ENCODE measurements at regions not wholly inside any gene's neighbourhood (a gene's known extent, or its start where the extent isn't known, plus 50 kb on each side); places are given as distances from the start of the nearest gene placed in this dataset.

DNA sequence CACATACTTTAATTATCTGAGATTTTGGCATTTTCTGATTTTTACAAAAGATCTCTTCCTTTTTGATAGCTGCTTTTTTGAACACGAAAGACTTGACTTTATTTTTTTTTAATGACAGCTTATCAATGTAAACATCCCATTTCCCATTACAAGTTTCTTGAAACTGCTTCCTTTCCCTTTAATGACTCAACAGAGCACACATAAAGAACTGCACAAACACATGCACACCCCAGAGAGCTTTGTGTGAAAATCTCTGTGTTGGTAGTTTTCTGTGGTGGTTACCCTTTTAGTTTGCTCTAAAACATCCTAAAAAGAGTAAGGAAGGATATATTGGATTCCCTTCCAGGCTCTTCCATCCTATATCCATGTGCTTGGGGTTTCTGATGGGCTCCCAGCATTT is 125.1 kb upstream of the ZNF32 start:
- intact Hi-C loops (cut with micrococcal nuclease), result no loop called here
- no peak overlapping the region for H3K27ac Mint-ChIP-seq
- ATAC-seq (no peak), DNase-seq (no peak)
- H3K36me3 Mint-ChIP-seq, result no peaks in the 10 kb centered on the region
- H3K4me1 Mint-ChIP-seq, result peaks cover 5% of the 10 kb centered on the region in 2 donors
- no peaks in the 10 kb centered on the region for H3K27me3 ChIP-seq (ENCODE audit: control insufficient read depth, insufficient read depth, low read length)
- H3K27me3 Mint-ChIP-seq (ENCODE audit: low read depth in 2 of 2), result peaks cover 21 to 39% of the 10 kb centered on the region in 2 donors
- H3K4me3 Mint-ChIP-seq, result no peak overlapping the region
- peaks cover 0 to 3% of the 10 kb centered on the region in 2 donors for H3K9me3 Mint-ChIP-seq
- no peak overlapping the region for H3K4me3 ChIP-seq (ENCODE audit: low read length)
- H3K36me3 ChIP-seq (ENCODE audit: control insufficient read depth, insufficient read depth, low read length), result no peaks in the 10 kb centered on the region
- TF ChIP-seq, protein P1, sequence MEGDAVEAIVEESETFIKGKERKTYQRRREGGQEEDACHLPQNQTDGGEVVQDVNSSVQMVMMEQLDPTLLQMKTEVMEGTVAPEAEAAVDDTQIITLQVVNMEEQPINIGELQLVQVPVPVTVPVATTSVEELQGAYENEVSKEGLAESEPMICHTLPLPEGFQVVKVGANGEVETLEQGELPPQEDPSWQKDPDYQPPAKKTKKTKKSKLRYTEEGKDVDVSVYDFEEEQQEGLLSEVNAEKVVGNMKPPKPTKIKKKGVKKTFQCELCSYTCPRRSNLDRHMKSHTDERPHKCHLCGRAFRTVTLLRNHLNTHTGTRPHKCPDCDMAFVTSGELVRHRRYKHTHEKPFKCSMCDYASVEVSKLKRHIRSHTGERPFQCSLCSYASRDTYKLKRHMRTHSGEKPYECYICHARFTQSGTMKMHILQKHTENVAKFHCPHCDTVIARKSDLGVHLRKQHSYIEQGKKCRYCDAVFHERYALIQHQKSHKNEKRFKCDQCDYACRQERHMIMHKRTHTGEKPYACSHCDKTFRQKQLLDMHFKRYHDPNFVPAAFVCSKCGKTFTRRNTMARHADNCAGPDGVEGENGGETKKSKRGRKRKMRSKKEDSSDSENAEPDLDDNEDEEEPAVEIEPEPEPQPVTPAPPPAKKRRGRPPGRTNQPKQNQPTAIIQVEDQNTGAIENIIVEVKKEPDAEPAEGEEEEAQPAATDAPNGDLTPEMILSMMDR (IDR thresholded peaks at IDR 0.05), result no peak
- no peak overlapping the region for H3K27ac ChIP-seq (ENCODE audit: low read length)
- peaks cover 3% of the 10 kb centered on the region for H3K4me1 ChIP-seq (ENCODE audit: control insufficient read depth, insufficient read depth, low read length)
- H3K9me3 ChIP-seq (ENCODE audit: control insufficient read depth, insufficient read depth, low read length), result no peaks in the 10 kb centered on the region
- WGBS (ENCODE audit: insufficient coverage), result 67% methylated on average over 1 of the region's 1 CpG

DNA sequence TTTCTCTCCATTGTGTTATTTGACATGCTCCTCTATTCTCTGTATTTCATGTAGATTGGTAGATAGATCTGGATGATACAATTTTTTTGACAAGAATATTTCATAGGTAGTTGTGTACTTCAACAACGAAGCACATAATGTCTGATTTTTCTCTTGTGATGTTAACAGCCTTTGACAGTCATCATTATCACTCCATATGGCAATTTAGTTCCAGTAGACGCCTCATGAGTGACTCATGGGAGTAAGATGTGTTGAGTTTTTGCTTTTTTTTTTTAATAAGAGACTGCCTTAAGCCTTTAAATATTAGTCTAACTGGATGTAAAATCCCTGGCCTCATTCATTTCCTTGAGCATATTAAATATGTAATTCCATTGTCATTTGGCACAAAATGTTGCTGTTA is 123.5 kb upstream of the ZNF32 start:
- intact Hi-C loops (cut with micrococcal nuclease), result no loop called here
- no CpG with 5 or more reads among the region's 2 CpGs for WGBS (ENCODE audit: insufficient coverage)
- peaks cover 10% of the 10 kb centered on the region for H3K36me3 Mint-ChIP-seq
- Histone ChIP-seq H3K36me3 (ENCODE audit: control insufficient read depth, insufficient read depth, low read length) (no peaks in the 10 kb centered on the region), H3K27ac (ENCODE audit: low read length) (no peak overlapping the region), H3K27me3 (ENCODE audit: control insufficient read depth, insufficient read depth, low read length) (no peaks in the 10 kb centered on the region), H3K9me3 (ENCODE audit: control insufficient read depth, insufficient read depth, low read length) (no peaks in the 10 kb centered on the region), H3K4me3 (ENCODE audit: low read length) (no peak overlapping the region), H3K4me1 (ENCODE audit: control insufficient read depth, insufficient read depth, low read length) (no peaks in the 10 kb centered on the region)
- DNase-seq (no peak), ATAC-seq (no peak)
- TF ChIP-seq, protein P1 (IDR thresholded peaks at IDR 0.05), result no peak
- H3K9me3 Mint-ChIP-seq, result peaks cover 3 to 11% of the 10 kb centered on the region in 2 donors
- H3K4me3 Mint-ChIP-seq, result no peak overlapping the region
- no peaks in the 10 kb centered on the region for H3K4me1 Mint-ChIP-seq
- peaks cover 21 to 43% of the 10 kb centered on the region in 2 donors for H3K27me3 Mint-ChIP-seq (ENCODE audit: low read depth in 2 of 2)
- no peak overlapping the region for H3K27ac Mint-ChIP-seq

DNA sequence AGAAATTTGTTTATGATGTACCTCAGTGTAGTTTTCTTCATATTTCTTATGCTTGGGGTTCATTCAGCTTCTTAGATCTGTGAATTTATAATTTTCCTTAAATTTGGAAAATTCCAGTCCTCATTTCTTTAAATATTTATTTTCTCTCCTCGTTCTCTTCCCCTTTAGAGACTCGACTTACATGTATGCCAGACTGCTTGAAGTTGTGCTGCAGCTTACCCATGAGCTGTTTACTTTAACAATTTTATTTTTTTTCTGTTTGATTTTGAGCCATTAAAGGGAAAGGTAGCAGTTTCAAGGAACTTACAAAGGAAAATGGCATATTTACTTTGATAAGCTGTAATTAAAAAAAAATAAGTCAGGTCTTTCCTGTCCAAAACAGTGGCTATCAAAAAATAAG is 123.0 kb upstream of the ZNF32 start:
- no peak for ATAC-seq
- H3K36me3 Mint-ChIP-seq, result peaks cover 10% of the 10 kb centered on the region
- no peaks in the 10 kb centered on the region for H3K9me3 ChIP-seq (ENCODE audit: control insufficient read depth, insufficient read depth, low read length)
- peaks cover 21 to 43% of the 10 kb centered on the region in 2 donors for H3K27me3 Mint-ChIP-seq (ENCODE audit: low read depth in 2 of 2)
- H3K27me3 ChIP-seq (ENCODE audit: control insufficient read depth, insufficient read depth, low read length), result no peaks in the 10 kb centered on the region
- H3K4me3 Mint-ChIP-seq, result no peak overlapping the region
- no peak overlapping the region for H3K27ac ChIP-seq (ENCODE audit: low read length)
- 68% methylated on average over 2 of the region's 2 CpGs for WGBS (ENCODE audit: insufficient coverage)
- H3K36me3 ChIP-seq (ENCODE audit: control insufficient read depth, insufficient read depth, low read length), result no peaks in the 10 kb centered on the region
- TF ChIP-seq, protein P1 (IDR thresholded peaks at IDR 0.05), result no peak
- peaks cover 3 to 11% of the 10 kb centered on the region in 2 donors for H3K9me3 Mint-ChIP-seq
- intact Hi-C loops (cut with micrococcal nuclease), result no loop called here
- H3K4me1 Mint-ChIP-seq, result no peaks in the 10 kb centered on the region
- H3K27ac Mint-ChIP-seq, result no peak overlapping the region
- H3K4me1 ChIP-seq (ENCODE audit: control insufficient read depth, insufficient read depth, low read length), result no peaks in the 10 kb centered on the region
- DNase-seq, result no peak
- no peak overlapping the region for H3K4me3 ChIP-seq (ENCODE audit: low read length)

DNA sequence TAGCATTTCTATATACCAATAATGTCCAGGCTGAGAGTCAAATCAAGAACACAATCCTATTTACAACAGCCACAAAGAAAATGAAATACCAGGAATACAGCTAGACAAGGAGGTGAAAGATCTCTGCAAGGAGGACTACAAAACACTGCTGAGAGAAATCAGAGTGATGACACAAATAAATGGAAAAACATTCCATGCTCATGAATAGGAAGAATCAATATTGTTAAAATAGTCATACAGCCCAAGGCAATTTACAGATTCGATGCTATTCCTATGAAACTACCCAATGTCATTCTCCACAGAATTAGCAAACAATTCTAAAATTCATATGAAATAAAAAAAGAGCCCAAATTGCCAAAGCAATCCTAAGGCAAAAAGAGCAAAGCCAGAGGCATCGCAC is 116.8 kb upstream of the ZNF32 start:
- H3K4me1 Mint-ChIP-seq, result no peaks in the 10 kb centered on the region
- Histone ChIP-seq H3K27me3 (ENCODE audit: control insufficient read depth, insufficient read depth, low read length) (no peaks in the 10 kb centered on the region), H3K4me3 (ENCODE audit: low read length) (no peak overlapping the region), H3K4me1 (ENCODE audit: control insufficient read depth, insufficient read depth, low read length) (no peaks in the 10 kb centered on the region), H3K9me3 (ENCODE audit: control insufficient read depth, insufficient read depth, low read length) (no peaks in the 10 kb centered on the region), H3K27ac (ENCODE audit: low read length) (no peak overlapping the region), H3K36me3 (ENCODE audit: control insufficient read depth, insufficient read depth, low read length) (no peaks in the 10 kb centered on the region)
- no peak for ATAC-seq
- peaks cover 10% of the 10 kb centered on the region for H3K36me3 Mint-ChIP-seq
- no peak overlapping the region for H3K27ac Mint-ChIP-seq
- no peak for DNase-seq
- peaks cover 0 to 39% of the 10 kb centered on the region in 2 donors for H3K27me3 Mint-ChIP-seq (ENCODE audit: low read depth in 2 of 2)
- H3K4me3 Mint-ChIP-seq, result no peak overlapping the region
- 81% methylated on average over 2 of the region's 2 CpGs for WGBS (ENCODE audit: insufficient coverage)
- intact Hi-C loops (cut with micrococcal nuclease), result no loop called here
- TF ChIP-seq, protein P1 (IDR thresholded peaks at IDR 0.05), result no peak
- H3K9me3 Mint-ChIP-seq, result peaks cover 3 to 8% of the 10 kb centered on the region in 2 donors
